ENCODE measurements at regions not wholly inside any gene's neighbourhood (a gene's known extent, or its start where the extent isn't known, plus 50 kb on each side); places are given as distances from the start of the nearest gene placed in this dataset.

DNA sequence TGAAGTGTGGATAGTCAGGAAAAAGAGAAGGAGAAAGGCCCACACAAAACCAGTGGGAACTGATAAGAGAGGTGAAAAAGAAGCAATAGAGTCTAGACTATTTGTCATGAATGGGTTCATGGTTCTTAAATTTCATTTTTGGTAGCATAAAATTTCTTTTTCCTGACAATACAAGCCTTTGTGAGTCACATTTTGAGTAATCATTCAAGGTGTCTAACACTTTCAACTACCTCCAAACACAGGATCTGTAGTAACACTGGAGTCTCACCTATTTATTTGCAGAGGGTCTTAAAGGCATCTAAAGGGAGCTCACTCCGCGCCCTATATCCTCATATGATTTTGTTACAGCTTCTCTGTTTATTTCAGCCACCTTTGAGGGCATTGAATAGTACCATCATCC is 96.0 kb downstream of the SAMD9 start:
- Histone ChIP-seq H3K4me1 (no peaks in the 10 kb centered on the region), H3K4me3 (no peak overlapping the region), H3K27me3 (no peaks in the 10 kb centered on the region), H3K27ac (no peak overlapping the region), H3K36me3 (no peaks in the 10 kb centered on the region), H3K9me3 (no peaks in the 10 kb centered on the region)
- intact Hi-C loops (cut with DNase I): no loop called here
- no peak for DNase-seq
- 80% methylated on average over 1 of the region's 2 CpGs for WGBS (ENCODE audit: insufficient coverage, low coverage, low lambda C conversion rate, missing lambda C conversion rate)
- no peak for ATAC-seq
- TF ChIP-seq POLR2A (IDR thresholded peaks at IDR 0.05): no peak
- TF ChIP-seq, protein P1, sequence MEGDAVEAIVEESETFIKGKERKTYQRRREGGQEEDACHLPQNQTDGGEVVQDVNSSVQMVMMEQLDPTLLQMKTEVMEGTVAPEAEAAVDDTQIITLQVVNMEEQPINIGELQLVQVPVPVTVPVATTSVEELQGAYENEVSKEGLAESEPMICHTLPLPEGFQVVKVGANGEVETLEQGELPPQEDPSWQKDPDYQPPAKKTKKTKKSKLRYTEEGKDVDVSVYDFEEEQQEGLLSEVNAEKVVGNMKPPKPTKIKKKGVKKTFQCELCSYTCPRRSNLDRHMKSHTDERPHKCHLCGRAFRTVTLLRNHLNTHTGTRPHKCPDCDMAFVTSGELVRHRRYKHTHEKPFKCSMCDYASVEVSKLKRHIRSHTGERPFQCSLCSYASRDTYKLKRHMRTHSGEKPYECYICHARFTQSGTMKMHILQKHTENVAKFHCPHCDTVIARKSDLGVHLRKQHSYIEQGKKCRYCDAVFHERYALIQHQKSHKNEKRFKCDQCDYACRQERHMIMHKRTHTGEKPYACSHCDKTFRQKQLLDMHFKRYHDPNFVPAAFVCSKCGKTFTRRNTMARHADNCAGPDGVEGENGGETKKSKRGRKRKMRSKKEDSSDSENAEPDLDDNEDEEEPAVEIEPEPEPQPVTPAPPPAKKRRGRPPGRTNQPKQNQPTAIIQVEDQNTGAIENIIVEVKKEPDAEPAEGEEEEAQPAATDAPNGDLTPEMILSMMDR (IDR thresholded peaks at IDR 0.05): no peak

DNA sequence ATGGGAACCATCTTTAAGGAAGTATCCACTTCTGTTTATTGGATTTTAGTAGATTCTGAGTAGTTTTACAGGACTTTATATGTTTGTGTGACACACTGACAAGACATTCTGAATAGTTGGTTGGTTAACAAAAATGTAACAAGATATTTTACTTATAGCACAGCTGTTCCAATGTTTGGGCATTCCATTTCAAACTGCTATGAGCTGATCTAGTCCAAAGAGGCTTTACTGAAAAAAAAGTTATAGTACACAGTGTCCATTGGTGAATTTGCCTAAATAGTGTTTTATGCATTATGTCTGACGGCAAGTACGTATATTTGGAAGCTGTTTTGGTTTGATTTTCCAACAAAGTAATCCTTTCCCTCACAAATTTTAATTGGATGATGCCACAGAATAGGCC is 99.1 kb downstream of the SAMD9 start:
- 100% methylated on average over 2 of the region's 2 CpGs for WGBS (ENCODE audit: insufficient coverage, low coverage, low lambda C conversion rate, missing lambda C conversion rate)
- intact Hi-C loops (cut with DNase I): no loop called here
- H3K27me3 ChIP-seq: no peaks in the 10 kb centered on the region
- DNase-seq (no peak), ATAC-seq (no peak)
- no peaks in the 10 kb centered on the region for H3K4me1 ChIP-seq
- no peaks in the 10 kb centered on the region for H3K36me3 ChIP-seq
- no peak for TF ChIP-seq POLR2A (IDR thresholded peaks at IDR 0.05)
- TF ChIP-seq, protein P1 (IDR thresholded peaks at IDR 0.05): no peak
- H3K4me3 ChIP-seq: no peak overlapping the region
- no peaks in the 10 kb centered on the region for H3K9me3 ChIP-seq
- H3K27ac ChIP-seq: no peak overlapping the region

DNA sequence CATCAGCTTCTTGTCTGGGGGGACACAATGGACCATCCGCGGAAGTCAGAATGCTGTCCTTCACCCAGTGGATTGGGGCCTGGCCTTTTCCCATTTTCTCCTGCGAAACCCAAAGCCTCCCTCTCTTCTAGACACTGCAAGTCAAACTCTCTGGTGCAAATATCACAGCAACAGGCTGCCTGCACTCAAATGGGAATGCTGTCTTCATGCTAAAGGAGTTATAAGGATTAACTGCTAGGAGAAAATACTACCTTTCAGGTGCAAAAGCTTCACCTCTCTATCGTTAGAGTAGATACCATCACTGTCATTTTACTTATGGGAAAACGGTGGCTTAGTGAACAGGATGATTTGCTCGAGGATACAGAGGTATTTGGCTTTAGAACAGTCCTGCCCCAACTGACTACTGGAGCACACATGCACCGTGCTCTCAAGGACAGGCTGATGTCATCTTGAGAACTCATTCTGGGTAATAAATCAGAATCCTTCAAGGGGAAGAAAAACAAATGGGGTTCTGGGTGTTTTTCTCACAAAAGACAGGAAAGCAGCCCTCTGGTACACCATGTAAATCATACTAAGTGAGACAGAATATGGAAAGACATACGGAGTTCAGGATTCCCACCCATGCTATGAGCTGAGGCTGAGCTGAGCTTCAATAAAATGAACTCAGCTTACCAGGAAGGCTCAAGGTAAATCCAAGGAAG is 100.9 kb downstream of the SAMD9 start:
- ATAC-seq (no peak), DNase-seq (no peak)
- Histone ChIP-seq H3K27ac (no peak overlapping the region), H3K4me3 (no peak overlapping the region), H3K9me3 (no peaks in the 10 kb centered on the region), H3K36me3 (no peaks in the 10 kb centered on the region), H3K27me3 (no peaks in the 10 kb centered on the region), H3K4me1 (no peaks in the 10 kb centered on the region)
- intact Hi-C loops (cut with DNase I): no loop called here
- WGBS (ENCODE audit: insufficient coverage, low coverage, low lambda C conversion rate, missing lambda C conversion rate): 50% methylated on average over 8 of the region's 8 CpGs
- no peak for TF ChIP-seq POLR2A (IDR thresholded peaks at IDR 0.05)
- TF ChIP-seq, protein P1 (IDR thresholded peaks at IDR 0.05): no peak

DNA sequence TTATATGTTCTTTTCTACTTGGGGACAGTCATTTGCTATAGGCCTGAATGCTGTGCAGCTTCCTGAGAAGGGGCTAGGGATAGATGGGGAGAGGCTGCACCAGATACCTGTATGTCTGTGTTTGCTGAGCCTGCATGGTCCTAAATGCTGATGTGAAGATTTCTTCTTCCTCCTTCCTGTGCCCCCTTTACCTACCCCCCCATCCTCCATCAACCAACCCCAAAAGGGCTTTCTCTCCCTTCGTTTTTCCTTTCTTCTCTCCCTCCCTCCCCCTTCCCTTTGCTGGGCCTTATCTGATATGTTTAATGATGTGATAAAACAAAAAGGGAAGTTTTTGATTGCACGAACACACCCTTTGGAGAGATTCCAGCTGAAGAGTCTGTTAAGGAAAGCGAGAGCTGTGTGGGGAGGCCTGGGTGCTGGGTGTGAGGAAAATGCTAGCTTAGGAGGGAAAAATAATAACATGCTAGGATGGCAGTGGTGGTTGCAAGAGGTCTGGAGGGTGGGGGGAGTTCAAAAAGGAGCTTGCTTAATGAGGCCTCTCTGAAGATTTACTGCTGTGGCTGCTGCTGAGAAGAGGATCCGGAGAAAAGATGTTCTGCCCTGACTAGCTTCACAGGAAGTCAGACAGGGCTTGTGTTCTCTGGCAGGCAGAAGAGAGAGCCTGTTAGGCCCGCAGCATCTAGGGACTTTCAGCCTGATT is 101.8 kb downstream of the SAMD9 start:
- Histone ChIP-seq H3K36me3 (no peaks in the 10 kb centered on the region), H3K27ac (no peak overlapping the region), H3K4me3 (no peak overlapping the region), H3K4me1 (no peaks in the 10 kb centered on the region), H3K27me3 (no peaks in the 10 kb centered on the region), H3K9me3 (no peaks in the 10 kb centered on the region)
- DNase-seq (no peak), ATAC-seq (no peak)
- TF ChIP-seq POLR2A (IDR thresholded peaks at IDR 0.05): no peak
- TF ChIP-seq, protein P1 (IDR thresholded peaks at IDR 0.05): no peak
- 34% methylated on average over 4 of the region's 5 CpGs for WGBS (ENCODE audit: insufficient coverage, low coverage, low lambda C conversion rate, missing lambda C conversion rate)
- intact Hi-C loops (cut with DNase I): no loop called here
